ENCODE measurements at regions not wholly inside any gene's neighbourhood (a gene's known extent, or its start where the extent isn't known, plus 50 kb on each side); places are given as distances from the start of the nearest gene placed in this dataset.

GRCh38 chrX:25618248-25618647, 519.9 kb upstream of the MAGEB18 start:
- no peaks in the 10 kb centered on the region for H3K27me3 ChIP-seq
- WGBS, 2 donors, result 73 to 83% methylated on average over 1 to 4 of the region's 4 CpGs
- H3K4me1 ChIP-seq, result no peaks in the 10 kb centered on the region
- DNase-seq (ENCODE audit: low spot score in 2 of 2), result no peak
- no peak for TF ChIP-seq POLR2A (IDR thresholded peaks at IDR 0.05)
- TF ChIP-seq, protein P1, sequence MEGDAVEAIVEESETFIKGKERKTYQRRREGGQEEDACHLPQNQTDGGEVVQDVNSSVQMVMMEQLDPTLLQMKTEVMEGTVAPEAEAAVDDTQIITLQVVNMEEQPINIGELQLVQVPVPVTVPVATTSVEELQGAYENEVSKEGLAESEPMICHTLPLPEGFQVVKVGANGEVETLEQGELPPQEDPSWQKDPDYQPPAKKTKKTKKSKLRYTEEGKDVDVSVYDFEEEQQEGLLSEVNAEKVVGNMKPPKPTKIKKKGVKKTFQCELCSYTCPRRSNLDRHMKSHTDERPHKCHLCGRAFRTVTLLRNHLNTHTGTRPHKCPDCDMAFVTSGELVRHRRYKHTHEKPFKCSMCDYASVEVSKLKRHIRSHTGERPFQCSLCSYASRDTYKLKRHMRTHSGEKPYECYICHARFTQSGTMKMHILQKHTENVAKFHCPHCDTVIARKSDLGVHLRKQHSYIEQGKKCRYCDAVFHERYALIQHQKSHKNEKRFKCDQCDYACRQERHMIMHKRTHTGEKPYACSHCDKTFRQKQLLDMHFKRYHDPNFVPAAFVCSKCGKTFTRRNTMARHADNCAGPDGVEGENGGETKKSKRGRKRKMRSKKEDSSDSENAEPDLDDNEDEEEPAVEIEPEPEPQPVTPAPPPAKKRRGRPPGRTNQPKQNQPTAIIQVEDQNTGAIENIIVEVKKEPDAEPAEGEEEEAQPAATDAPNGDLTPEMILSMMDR (IDR thresholded peaks at IDR 0.05), result no peak
- no peak for TF ChIP-seq EP300 (IDR thresholded peaks at IDR 0.05)
- H3K27ac ChIP-seq, result no peak overlapping the region
- H3K9me3 ChIP-seq, result no peaks in the 10 kb centered on the region
- no peaks in the 10 kb centered on the region for H3K36me3 ChIP-seq
- no peak overlapping the region for H3K4me3 ChIP-seq

GRCh38 chrX:25640276-25640675, 497.9 kb upstream of the MAGEB18 start:
- no peak overlapping the region for H3K27ac ChIP-seq
- no peaks in the 10 kb centered on the region for H3K36me3 ChIP-seq
- no peaks in the 10 kb centered on the region for H3K27me3 ChIP-seq
- no peak overlapping the region for H3K4me3 ChIP-seq
- H3K9me3 ChIP-seq, result no peaks in the 10 kb centered on the region
- WGBS, 2 donors, result 37 to 83% methylated on average over 1 of the region's 1 CpG
- H3K4me1 ChIP-seq, result no peaks in the 10 kb centered on the region
- TF ChIP-seq, protein P1 (IDR thresholded peaks at IDR 0.05), result no peak
- TF ChIP-seq EP300 (IDR thresholded peaks at IDR 0.05) (no peak), POLR2A (IDR thresholded peaks at IDR 0.05) (no peak)
- DNase-seq (ENCODE audit: low spot score in 2 of 2), result no peak

GRCh38 chrX:25646156-25646555, 492.0 kb upstream of the MAGEB18 start:
- no peak overlapping the region for H3K27ac ChIP-seq
- WGBS, 2 donors, result 85 to 95% methylated on average over 16 to 21 of the region's 21 CpGs
- no peaks in the 10 kb centered on the region for H3K9me3 ChIP-seq
- no peaks in the 10 kb centered on the region for H3K4me1 ChIP-seq
- no peak overlapping the region for H3K4me3 ChIP-seq
- no peak for DNase-seq (ENCODE audit: low spot score in 2 of 2)
- no peak for TF ChIP-seq POLR2A (IDR thresholded peaks at IDR 0.05)
- TF ChIP-seq, protein P1 (IDR thresholded peaks at IDR 0.05), result no peak
- no peak for TF ChIP-seq EP300 (IDR thresholded peaks at IDR 0.05)
- no peaks in the 10 kb centered on the region for H3K36me3 ChIP-seq
- no peaks in the 10 kb centered on the region for H3K27me3 ChIP-seq

- no peaks in the 10 kb centered on the region for H3K4me1 ChIP-seq
- no peaks in the 10 kb centered on the region for H3K9me3 ChIP-seq
- DNase-seq (ENCODE audit: low spot score in 2 of 2), result no peak
- TF ChIP-seq EP300 (IDR thresholded peaks at IDR 0.05), result no peak
- no peak for TF ChIP-seq POLR2A (IDR thresholded peaks at IDR 0.05)
- TF ChIP-seq, protein P1 (IDR thresholded peaks at IDR 0.05), result no peak
- no peaks in the 10 kb centered on the region for H3K36me3 ChIP-seq
- no peak overlapping the region for H3K4me3 ChIP-seq
- 70 to 81% methylated on average over 2 of the region's 2 CpGs for WGBS, 2 donors
- no peaks in the 10 kb centered on the region for H3K27me3 ChIP-seq
- no peak overlapping the region for H3K27ac ChIP-seq
These were observed 489.4 kb upstream of the MAGEB18 start for GRCh38 chrX:25648790-25649189.

DNA sequence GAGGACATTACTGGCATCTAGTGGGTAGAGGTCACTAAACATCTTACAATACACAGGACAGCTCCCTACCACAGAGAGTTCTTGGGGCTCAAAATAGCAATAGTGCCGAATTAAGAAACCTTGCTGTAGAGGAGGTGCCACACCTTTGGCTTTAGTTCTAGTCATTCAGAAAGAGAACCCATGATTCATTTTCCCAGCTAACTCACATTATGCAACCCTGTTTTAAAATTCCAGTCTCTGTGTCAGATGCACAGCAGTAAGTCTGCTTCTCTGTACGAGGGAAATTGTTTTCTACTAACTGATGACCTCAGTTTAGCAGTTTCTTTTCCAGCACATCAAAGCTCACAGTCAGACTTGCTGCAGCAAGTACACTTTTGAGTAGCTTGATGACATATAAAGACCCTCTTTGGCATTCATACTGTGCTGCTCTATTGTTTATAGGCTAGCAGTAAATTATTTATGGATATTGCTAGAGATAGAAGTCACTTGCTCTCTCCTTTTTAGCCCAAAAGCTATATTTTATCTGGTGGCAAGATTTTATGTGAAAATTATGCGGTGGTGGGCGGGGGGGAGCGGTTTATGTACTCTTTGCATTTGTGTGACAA, 487.8 kb upstream of the MAGEB18 start:
- Histone ChIP-seq H3K36me3 (no peaks in the 10 kb centered on the region), H3K4me3 (no peak overlapping the region), H3K9me3 (no peaks in the 10 kb centered on the region), H3K27ac (no peak overlapping the region), H3K4me1 (no peaks in the 10 kb centered on the region), H3K27me3 (no peaks in the 10 kb centered on the region)
- TF ChIP-seq, protein P1 (IDR thresholded peaks at IDR 0.05), result no peak
- no peak for TF ChIP-seq EP300 (IDR thresholded peaks at IDR 0.05)
- TF ChIP-seq POLR2A (IDR thresholded peaks at IDR 0.05), result no peak
- no peak for DNase-seq (ENCODE audit: low spot score in 2 of 2)
- WGBS, 2 donors, result 58 to 64% methylated on average over 5 of the region's 5 CpGs

Data from tibial nerve (tissue), 4 donors.